ENCODE measurements at regions not wholly inside any gene's neighbourhood (a gene's known extent, or its start where the extent isn't known, plus 50 kb on each side); places are given as distances from the start of the nearest gene placed in this dataset.
"Not testable (repeated sequence)": the region's sequence is repeated elsewhere in the genome, so short reads cannot be mapped to it uniquely, and the experiment has no call there.

DNA sequence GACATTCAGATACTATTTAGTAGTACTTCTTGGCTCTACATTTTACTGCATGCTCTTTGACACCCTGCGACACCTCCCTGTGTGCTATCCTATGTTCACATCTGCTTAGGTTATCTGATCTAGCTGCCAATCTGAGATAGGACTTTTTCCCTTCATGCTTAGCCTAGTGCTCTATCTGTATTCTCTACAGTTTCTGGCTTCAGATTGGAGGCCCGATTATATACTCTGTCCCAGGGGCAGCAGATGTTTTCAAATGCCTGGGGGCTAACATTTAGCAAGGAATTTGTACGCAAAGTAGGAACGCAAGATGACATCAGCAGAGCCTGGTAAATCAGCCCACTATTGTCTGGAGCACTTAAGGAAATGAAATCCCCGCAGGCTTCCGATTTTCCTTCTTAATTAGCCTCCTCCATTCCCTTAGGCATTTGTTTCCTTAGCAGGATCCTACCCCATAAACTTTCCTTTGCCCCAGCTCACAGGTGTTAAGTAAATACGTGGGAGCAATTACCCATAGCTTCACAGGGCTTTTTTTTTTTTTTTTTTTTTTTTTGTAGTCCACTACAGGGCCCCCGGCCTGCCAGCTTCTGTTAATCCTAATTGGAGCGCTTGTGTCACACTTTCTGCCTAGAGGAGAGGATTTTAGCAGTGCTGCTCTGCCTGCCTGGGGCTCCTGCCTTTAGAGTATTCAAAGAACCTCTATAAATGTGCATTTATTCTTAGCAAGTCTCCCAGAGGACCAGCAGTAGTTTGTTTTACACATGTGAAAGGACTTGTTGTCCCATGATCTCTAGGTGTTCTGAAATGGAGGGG lies 61.1 kb upstream of the LPAR1 start:
- Histone ChIP-seq H3K27me3 (ENCODE audit: control insufficient read depth, insufficient read depth, low read length) (no peaks in the 10 kb centered on the region; the same call in 1 of the 2 replicates), H3K36me3 (replicated peaks; ENCODE audit: control insufficient read depth, insufficient read depth, low read length) (no peaks in the 10 kb centered on the region), H3K4me3 (ENCODE audit: insufficient read depth, low read depth, low read length) (no peak overlapping the region)
- no peak for DNase-seq

DNA sequence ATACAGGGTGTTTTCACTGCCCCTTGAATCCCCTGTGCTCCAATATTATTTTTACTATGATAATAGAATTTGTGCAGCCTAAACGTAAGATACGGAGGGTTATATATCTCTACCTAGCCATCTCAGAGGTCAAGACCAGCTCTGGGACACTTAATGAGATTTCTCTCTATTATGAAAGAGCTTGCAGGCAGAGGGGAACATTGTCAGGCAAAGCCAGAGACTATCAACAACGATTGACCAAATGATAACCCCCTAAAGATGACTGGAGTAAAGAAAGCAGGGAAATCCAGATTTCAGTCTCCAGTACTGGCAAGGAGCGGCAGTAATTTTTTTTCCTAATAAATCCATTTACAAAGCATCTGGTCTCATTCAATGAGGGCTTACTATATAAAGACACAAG lies 59.8 kb upstream of the LPAR1 start:
- DNase-seq = no peak
- no peaks in the 10 kb centered on the region; the same call in 1 of the 2 replicates for H3K27me3 ChIP-seq (ENCODE audit: control insufficient read depth, insufficient read depth, low read length)
- no peak overlapping the region for H3K4me3 ChIP-seq (ENCODE audit: insufficient read depth, low read depth, low read length)
- H3K36me3 ChIP-seq (replicated peaks; ENCODE audit: control insufficient read depth, insufficient read depth, low read length) = no peaks in the 10 kb centered on the region

DNA sequence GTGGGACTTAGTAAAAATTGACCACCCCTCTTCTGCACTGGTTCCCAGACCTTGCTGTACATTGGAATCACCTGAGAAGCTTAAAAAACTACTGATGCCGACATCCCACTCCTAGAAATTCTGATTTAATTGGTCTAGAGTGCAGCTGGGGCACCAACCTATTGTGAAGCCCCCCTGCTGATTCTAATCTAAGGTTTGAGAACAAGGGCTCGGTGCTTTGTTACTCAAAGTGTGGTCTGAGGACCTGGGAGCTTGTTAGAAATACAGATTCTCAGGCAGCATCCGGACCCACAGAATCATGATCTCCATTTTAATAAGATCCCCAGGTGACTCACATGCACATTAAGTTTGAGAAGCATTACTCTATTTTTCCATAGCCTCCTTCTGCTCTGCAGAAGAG lies 57.8 kb upstream of the LPAR1 start:
- Histone ChIP-seq H3K36me3 (replicated peaks; ENCODE audit: control insufficient read depth, insufficient read depth, low read length) (no peaks in the 10 kb centered on the region), H3K27me3 (ENCODE audit: control insufficient read depth, insufficient read depth, low read length) (no peaks in the 10 kb centered on the region; the same call in 1 of the 2 replicates), H3K4me3 (ENCODE audit: insufficient read depth, low read depth, low read length) (no peak overlapping the region)
- no peak for DNase-seq

DNA sequence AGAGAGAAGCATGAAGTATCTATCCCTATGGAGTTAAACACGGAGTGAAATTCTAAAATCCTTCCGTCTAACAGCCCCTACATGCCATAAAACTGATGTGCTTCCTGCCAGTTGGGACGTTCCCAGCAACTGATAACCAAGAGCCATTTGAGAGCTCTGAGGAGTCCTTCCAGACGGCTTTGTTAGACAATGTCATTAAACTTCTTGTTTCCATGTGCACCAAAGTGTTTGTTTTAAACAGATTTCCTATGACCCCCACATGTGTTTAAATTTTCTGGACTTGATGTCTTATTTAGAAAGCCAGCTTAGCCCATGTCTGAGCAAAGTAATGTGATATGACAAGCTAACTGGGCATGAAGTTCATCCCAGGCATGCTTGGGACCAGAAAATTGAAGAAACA lies 57.2 kb upstream of the LPAR1 start:
- H3K36me3 ChIP-seq (replicated peaks; ENCODE audit: control insufficient read depth, insufficient read depth, low read length) = no peaks in the 10 kb centered on the region
- no peaks in the 10 kb centered on the region; the same call in 1 of the 2 replicates for H3K27me3 ChIP-seq (ENCODE audit: control insufficient read depth, insufficient read depth, low read length)
- DNase-seq = no peak
- no peak overlapping the region for H3K4me3 ChIP-seq (ENCODE audit: insufficient read depth, low read depth, low read length)

DNA sequence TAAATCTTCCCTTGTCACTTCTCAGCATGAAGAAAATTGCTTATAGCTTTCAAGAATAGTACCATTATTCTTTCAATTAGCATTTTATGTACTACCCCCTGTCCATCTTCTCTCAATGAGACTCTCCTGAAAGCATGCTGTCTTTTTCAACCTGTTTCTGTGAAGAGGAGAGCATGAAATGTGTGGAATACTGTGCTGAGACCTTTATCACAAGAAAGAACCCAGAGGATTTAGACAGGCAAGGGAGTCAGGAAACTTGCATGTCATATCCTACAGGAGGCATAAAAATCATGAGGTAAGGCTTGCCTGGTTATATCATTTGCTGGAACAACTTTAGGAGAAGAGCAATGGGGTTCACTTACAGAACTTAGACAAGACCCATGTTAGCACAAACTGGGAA lies 56.7 kb upstream of the LPAR1 start:
- no peak for DNase-seq
- Histone ChIP-seq H3K36me3 (replicated peaks; ENCODE audit: control insufficient read depth, insufficient read depth, low read length) (no peaks in the 10 kb centered on the region), H3K27me3 (ENCODE audit: control insufficient read depth, insufficient read depth, low read length) (no peaks in the 10 kb centered on the region; the same call in 1 of the 2 replicates)

DNA sequence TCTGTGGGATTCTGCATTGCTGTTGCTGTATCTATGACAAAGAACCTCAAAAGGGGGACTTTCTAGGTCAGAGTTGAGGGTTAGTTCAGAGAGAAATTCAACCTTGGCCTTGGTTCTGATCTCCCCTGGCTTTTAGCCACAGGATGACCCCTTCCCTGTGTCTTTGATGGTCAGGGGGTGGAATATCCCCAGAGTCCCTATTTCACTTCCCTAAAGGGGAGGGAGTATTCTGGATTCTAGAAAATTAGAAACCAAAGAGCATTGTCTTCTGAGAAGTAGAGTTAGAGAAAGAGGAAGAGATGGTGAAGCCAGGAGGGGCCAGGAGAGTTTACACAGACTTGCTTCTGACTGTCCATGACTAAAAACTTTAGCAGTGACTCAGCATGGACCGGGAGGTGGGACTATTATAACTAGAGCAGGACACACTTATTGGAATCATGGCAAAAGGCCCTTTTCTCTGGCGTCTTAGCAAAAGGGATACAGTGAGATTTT lies 56.2 kb upstream of the LPAR1 start:
- no peak for DNase-seq
- H3K4me3 ChIP-seq (ENCODE audit: insufficient read depth, low read depth, low read length) = no peak overlapping the region
- no peaks in the 10 kb centered on the region; the same call in 1 of the 2 replicates for H3K27me3 ChIP-seq (ENCODE audit: control insufficient read depth, insufficient read depth, low read length)
- no peaks in the 10 kb centered on the region for H3K36me3 ChIP-seq (replicated peaks; ENCODE audit: control insufficient read depth, insufficient read depth, low read length)

More for the DNA sequence above, 56.7 kb upstream of the LPAR1 start:
- no peak overlapping the region for H3K4me3 ChIP-seq (ENCODE audit: insufficient read depth, low read depth, low read length)

DNA sequence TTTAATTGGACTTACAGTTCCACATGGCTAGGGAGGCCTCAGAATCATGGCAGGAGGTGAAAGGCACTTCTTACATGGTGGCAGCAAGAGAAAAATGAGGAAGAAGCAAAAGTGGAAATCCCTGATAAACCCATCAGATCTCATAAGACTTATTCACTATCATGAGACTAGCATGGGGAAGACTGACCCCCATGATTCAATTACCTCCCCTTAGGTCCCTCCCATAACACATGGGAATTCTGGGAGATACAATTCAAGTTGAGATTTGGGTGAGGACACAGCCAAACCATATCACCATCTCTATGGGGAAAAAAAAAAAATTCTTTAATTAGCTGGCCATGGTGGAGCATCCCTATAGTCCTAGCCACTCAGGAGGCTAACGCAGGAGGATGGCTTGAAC lies 53.9 kb upstream of the LPAR1 start:
- not testable (repeated sequence) for H3K27me3 ChIP-seq (ENCODE audit: control insufficient read depth, insufficient read depth, low read length)

More for the DNA sequence above, 53.9 kb upstream of the LPAR1 start:
- not testable (repeated sequence) for H3K4me3 ChIP-seq (ENCODE audit: insufficient read depth, low read depth, low read length); H3K36me3 ChIP-seq (replicated peaks; ENCODE audit: control insufficient read depth, insufficient read depth, low read length); DNase-seq
